ENCODE measurements at regions not wholly inside any gene's neighbourhood (a gene's known extent, or its start where the extent isn't known, plus 50 kb on each side); places are given as distances from the start of the nearest gene placed in this dataset.

DNA sequence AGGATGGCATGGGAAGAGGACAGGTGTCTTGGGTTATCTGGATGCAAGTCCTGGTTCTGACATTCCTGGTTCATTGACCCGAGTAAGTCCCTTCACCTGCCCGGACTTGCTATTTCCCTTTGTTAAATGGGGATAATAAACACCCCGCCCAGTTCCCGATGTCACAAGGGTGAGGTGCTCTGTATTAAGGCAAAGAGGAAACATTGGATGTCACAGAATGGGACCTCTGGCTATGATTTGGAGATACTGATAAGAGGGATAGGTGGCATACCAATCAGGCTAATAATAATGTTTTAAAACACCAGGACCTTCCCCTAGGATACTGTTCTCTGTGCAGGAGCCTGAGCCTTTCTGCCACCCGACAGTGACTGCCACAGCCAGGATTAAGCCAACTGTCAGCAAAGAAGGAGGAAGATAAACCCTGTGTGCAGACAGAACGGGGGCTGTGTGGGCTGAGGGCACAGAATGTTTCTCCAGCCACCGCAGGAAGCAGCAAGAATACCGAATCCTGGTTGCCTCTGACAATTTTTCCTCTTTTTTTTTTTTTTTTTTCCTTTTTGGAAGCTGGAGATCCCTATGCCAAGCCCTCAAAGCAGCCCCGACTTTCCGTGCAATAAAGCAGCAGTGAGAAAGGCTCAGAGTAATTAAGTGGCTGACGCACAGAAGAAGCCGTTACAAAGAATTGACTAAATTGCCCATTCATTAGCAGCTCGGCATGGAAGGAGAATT, 336.6 kb downstream of the SMAD2 start:
- DNase-seq, result no peak

DNA sequence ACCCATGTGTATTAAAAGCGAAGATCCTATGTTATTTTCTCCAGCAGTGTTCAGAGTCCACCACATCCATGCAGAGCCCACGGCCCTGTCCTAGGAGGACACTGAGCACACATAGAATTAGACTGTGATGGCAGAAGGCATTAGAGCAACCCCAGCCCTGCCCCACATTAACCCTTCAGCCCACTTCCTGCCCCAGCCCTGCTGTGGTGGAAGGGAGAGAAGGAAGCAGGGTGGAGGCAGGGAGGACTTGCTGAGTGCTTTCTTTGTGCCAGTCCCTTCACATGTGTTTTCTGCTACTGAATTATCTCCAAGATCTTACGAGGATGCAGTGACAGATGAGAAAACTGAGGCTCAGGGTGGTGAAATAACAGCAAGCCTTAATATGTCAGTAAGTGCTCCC, 339.0 kb downstream of the SMAD2 start:
- DNase-seq, result no peak

DNA sequence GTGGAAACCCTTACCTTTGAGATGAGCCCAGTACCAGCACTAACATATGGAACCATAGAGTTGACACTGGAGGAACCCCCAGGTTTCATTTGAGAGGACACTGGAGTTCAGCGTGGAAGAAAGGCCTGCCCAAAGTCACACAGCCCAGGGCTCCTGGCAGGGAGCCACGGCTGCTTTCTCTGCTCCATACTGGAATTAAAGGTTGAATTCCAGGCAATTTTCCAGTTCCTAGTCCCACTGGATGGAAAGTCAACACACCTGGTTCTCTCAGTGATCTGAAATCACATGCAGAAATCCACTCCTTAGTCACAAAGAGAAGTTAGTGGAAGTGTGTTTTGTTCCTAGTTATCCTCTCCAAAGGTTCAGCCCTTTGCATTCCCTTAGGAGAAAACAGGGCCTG, 336.1 kb upstream of the SKOR2 start:
- DNase-seq, result no peak

DNA sequence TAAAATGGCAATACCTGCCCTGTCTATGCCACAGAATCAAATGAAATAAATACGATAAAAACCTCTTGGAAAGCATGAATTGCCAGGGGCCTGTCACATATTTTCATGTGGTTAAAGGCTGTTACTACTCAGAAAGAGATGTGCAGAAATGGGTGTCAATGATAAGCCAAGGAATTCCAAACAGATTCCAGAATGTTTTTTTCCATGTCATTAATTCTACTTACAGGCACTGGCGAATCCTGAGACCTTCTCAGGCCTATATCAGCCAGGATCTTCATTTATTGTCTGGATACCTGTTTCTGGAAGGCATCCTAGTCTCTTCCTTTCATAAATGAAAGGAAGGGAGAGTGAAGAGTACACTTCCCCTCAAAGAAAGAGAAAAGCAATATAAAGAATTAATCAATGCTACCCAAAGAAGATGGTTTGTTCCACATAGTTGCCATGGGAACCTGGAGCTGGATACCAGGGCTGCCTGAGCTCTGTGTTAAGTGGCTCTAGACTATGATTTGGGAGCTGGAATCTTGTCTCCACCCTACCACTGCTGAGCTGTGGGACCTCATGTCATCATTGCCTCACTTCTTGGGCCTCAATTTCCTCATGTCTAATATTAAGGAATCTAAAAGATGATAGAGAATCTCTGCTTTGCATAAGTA, 335.1 kb upstream of the SKOR2 start:
- no peak for DNase-seq

DNA sequence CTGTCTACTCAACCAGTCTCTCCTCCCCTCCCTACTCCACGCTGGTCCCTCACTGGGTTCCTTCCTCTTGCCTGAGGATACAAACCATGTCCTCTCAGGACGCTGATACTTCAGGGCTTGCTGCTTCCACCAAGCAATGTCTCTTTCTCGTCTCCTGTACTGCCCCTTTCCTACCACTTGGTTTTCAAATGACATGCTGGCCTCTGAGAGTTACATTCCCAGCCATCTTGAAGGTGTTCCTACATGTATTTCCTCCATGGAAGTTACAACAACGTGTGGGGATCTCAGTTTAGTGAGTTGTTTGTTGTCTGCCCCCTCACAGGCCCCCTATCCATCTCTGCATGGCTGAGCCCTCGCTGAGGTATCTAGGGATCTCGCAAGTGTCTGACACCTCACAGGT, 334.5 kb upstream of the SKOR2 start:
- DNase-seq, result no peak

DNA sequence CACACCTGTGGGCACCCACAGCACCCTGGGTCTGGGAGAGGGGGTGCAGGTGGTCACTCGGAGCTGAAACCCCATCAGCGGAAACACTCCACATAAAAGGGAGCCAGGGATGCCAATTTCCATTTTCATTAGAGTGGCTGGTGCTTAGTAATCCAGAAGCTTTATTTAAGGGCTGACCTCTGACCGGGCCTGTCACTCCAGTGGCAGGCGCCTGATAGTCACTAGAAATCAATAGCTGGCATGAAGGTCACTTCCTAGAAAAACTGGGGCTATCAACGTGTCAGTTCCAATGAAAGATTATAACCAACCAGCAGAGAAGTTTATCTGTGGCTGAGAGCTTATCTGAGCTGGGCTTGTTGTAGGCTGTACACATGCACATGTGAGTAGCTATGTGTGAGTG, 333.7 kb upstream of the SKOR2 start:
- no peak for DNase-seq

DNA sequence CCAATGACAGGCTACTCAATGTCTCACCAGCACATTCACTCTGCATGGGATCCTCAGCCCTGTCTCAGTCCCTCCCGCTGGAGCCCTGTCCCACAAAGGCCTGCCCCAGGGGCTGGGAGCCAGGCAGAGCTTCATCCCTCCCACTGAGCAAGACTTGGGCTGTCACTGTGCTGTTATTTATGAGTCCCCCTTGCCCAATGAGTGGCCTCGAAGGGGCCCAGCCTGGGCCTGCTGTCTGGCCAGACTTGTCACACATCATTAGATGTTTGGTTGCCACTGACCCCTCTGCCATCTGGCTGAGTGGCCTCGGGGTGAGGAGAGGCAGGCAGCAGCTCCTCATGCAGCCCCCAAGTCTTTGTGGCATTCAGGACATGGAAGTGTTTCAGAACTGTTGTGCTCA, 330.6 kb upstream of the SKOR2 start:
- DNase-seq, result no peak

DNA sequence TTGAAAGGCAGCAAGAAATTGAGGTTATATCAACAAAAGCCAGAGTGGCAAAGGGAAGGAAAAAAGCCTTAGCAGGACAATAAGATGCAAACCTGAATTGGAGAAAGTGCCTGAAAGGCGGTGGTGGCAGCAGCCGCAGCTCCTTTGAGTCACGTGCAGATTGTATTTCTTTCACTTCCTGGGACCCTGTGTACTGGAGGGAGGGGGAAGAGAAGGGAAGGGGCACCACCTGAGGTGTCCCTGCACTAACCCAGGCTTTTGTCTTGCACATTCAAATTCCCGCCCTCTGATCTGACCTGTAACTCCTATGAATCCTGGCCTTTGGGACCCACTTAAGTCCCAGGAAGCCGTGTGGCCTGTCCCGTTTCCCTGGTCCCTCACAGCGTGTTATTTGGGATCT, 326.1 kb upstream of the SKOR2 start:
- no peak for DNase-seq

DNA sequence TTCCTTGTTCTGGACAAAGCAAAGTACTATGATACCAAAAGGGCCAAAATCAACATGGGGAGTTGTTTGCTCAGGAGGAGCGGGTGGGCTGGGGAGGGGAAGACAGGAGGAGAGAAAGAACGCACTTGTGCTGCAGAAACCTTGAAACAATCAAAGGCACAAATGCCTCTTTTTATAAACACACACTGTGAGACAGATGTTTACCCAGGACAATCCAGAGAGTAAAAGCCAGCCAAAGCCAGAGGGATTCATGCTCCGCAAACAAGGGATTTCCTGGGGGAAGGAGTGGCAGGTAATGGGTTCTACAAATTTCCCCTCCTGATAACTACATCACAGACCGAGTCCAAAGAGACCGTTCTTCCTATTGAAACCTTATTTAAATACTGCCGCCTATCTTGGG, 323.5 kb upstream of the SKOR2 start:
- no peak for DNase-seq

DNA sequence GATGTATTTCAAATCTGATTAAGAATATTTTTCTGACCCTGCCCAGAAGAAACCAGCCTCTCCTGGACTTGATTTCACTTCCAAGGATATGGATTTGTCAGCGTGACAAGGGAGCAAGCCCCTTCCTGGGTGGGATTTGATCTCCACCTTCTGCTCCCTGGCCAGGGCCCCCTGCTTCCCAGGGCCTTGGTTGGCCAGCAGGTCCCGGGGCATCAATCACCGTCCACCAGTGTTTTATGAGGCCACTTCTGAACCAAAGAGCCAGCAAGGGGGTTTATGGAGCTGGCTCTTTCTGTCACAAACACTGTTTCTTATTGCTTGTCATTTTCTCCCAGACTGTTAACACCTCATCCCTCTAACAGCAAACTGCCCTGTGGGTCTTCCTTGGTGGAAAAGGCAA, 320.5 kb upstream of the SKOR2 start:
- no peak for DNase-seq

DNA sequence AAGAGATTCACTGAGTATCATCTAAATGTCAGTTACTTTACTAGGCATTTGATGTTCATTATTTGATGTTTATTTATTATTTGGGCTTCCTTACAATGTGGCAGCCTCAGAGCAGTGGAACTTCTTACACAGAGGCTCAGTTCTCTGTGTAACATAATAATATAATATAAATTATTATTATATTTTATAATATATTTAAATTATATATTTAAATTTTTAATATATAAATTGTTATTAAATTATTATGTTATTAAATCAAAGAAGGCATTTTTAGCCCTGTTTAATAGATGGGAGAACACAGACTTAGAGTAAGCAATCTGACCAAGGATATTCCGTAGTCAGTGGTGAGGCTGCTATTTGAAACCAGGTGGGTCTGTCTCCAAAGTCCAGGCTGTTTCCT, 315.3 kb upstream of the SKOR2 start:
- no peak for DNase-seq

DNA sequence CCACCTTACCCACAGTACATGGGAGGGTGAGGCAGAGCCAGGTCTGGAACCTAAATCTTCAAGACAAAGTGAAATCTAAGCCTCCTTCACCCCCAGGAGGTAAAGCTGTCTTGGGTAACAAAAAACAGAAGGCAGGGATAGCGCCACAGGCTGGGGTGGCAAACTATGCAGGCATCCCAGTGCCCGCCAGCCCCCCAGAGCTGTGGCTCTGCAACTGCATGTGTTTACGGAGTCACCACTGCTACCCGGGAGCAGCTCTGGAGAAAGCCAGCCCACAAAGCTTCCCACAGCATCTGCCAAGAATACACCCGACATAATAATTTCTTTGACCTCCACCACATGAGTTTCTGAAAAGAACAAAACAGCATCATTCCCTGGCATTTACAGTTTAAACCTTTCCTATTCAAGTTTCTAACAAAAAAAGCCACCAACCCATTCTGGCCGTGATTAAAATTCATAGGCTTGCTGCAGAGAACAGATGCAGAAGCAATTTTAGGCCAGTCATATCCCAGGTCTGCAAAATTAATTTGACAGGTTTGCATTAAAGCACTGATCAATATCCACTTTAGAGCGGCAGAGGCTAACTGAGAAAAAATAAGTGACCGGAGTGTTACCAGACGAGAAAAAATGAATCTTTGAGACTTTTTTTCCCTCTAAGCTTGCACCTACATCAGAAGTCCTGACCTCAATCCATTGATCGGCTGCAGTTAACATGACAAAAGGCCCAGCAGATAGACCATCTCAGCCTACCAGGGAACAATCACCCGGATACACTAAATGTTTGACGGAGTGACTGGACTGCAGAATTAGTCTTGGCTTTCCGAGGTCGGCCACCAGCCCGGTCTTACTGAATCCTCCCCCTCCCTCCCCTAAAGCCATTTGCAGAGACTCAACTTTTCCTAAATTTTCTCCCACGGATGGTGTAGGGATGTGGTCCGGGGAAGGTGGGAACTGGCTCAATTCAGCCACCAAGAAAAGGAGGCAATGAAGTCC, 309.6 kb upstream of the SKOR2 start:
- DNase-seq, result no peak

DNA sequence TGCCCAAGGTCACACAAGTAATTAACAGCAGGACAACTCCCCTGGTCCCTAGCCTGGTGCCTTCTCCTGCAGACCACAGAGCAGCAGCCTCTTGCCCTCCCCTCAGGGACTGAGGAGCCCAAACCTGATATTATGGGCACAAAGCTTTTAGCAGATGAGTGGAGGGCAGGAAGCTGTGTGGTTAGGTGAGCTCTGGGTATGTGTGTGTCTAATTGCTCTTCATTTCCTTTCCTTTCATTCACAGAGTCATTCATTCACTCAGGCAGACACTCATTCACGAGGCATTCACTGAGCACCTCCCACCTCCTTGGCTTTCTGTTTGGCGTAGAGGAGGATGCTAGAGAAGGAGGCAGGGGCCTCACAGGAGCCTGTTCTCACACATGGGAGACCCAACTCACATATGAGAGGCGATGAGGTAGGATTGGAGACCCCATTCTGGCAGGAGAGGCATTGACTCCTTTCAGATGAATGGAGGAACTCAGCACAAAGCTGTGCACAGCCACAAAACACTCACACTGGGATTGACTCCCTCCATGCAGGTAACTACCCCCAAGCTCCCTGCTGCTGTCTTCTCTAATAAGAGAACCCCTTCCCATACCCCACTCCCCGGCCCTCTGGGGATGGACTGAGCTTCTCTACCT, 306.8 kb upstream of the SKOR2 start:
- no peak for DNase-seq

DNA sequence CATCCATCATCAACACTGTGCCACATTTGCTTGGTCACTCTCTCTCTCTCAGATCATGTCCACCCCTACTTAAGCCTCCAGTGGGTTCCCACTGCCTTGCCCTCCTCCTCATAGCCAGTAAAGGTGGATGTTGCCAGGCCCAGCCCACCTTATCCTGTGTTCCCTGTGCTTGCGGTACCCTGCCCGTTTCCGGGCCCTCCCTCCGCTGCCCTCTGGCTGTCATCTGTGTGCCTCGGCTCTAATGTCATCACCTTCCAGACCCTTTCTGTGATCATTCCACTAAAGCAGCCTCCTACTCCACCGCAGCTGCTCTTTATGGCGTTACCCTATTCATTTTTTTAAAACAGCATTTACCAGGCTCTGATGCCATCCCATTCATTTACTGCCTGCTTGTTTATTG, 305.7 kb upstream of the SKOR2 start:
- no peak for DNase-seq

DNA sequence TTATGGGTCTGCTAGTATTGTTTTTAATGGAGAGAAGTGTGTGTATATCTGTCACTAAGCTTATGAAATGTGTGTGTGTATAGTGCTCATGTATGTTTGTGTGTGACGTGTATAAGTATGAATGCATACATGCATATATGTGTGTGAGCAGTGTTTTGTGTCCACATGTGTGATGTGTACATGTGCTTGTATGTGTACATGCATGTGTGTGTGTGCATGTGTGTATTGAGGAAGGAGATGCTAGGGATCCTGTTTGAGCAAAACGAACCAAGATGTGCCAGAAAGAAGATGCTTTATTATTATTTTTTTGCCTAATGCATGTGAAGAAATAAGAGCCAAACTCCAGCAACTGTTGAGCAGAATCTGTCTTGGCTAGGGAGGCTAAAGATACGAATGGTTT, 301.3 kb upstream of the SKOR2 start:
- DNase-seq, result no peak

DNA sequence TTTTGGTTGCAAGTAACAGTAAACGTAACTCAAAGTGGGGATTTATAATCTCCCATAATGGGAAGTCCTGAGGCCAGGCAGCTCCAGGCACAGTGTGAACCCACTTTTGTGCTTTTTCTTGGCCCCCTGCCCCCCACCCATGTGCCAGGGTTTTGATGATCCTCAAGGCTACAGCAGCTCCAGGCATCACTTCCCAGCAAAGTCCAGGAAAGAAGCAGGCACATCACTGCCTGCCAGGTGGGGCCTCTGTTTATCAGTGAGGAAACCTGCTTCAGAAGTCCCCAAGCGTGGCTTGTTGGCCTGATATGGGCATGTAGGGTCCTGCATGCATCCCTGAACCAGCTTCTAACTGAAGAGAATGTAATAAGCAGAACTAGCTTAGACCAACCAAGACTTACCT, 299.2 kb upstream of the SKOR2 start:
- DNase-seq, result no peak

DNA sequence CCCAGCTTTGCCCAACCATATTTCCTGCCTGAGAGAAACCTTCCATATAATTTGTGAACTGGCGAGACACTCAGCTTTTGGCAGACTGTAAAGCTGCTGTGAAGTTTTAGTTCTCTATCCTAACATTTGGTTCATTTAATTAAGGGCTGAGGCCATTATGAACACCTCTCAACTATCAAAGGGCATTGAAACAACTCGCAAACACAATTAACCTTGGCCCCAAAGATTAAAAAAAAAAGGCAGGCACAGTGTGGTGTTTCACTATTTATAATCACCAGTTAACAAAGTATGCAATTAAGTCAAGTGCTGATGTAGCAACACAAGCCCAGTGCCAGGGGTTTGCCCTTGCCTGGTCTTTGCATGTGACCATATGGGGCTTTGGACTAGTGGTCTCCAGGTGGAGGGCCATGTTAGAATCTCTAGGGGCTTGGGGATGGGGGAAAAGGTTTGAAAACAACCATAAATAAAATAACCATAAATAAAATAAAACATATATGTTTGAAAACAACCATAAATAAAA, 297.6 kb upstream of the SKOR2 start:
- peak; percentile 84 for DNase-seq

DNA sequence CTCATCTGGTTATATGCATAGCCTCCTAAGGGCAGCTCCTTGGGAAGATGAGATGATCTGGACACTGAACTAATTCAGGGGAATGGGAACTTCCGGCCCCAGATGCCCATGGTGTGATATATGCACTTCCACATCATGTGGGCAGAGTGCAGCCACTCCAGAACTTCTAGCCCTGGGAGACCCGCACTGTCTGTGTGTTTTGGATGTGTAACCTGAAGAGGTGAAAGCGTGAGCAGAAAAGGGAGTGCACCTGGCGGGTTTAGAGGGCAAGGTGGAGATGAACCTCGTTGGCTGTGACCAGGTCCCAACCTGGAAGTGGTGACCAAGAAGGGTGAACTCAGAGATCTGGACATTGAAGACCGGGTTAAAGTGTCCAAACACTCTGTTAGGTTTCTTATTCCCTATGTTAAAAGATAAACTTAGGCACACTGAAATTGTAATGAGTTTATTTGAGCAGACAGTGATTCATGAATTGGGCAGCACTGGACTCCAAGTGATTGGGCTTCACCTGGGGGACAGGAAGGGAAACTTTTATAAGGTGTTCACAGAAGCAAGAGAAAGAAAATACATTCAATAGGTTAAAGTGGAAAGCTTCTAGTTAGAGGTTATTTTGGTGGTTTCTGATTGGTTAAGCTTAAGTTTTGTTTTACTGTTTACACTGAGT, 296.2 kb upstream of the SKOR2 start:
- DNase-seq, result no peak

DNA sequence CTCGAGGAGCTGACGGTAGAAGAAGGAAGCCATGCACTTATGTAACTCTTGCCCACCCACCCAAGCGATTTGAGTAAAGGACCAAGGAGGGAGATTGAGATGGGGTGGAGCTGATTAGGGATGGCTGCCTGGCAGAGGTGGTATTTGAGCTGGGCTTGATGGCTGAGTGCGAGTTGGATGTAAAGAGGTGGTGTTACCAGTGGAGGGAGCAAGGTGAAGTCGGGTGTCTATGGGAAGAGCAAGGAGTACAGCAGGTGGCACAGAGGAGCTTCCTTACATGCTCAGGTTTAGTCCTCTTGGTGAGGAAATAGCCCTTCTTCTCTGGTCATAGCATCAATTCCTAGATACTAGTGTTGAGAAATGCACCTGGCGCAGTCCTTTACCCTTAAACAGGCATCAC, 294.2 kb upstream of the SKOR2 start:
- DNase-seq, result no peak

DNA sequence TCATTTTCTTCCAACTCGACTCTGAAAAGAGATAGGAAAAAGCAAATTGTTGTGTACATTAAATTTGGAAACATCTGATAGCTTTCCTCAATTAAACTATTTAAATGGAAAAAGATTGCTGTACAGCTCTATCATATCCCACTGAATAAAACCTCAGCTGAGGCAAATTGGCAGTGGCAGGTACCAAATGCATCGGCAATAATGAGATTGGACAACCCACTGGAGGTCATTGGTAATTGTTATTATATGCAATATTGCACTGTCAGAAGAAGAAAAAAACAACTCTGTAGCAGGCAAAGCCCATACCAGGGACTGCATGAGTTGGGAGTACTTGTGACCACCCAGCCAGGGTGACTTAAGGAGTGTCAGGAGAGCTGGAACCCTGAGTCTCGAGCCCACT, 291.6 kb upstream of the SKOR2 start:
- no peak for DNase-seq

DNA sequence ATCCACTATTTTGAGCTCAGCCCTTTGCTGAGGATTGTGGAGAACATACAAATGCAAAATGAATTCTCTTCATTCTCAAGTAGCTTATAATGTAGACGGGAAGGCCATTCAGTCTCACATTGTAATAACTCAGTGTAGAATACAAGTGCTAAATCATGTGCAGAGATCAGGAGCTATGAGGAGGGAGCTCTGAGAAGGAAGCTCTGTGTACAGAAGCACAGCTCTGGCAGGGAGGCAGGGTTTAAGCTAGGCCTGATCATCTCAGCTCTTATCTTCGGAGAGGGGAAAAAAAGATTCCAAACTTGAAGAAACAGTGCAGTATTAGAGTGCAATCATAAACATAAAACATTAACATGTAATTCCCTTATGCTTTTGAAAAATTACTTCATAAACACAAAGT, 291.1 kb upstream of the SKOR2 start:
- DNase-seq, result no peak

DNA sequence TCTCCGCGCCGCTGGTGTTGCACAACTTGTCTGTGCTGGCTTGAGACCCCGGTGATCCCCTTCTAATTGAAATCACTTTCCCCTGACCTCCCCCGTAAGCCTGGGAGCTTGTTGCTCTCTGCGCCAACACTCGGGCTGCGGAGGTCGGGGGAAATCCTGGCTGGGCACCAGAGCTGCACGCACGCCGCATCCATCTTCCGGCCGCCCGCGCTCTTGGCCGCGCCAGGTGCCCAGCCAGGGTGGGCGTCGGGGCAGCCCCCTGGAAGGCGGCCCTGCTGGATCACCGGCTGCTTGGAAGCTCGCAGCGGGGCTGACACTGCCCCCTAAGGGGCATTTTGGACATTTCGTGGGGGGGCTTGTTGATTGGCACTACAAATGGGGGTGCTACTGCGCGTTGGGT, 280.3 kb upstream of the SKOR2 start:
- DNase-seq, result no peak

DNA sequence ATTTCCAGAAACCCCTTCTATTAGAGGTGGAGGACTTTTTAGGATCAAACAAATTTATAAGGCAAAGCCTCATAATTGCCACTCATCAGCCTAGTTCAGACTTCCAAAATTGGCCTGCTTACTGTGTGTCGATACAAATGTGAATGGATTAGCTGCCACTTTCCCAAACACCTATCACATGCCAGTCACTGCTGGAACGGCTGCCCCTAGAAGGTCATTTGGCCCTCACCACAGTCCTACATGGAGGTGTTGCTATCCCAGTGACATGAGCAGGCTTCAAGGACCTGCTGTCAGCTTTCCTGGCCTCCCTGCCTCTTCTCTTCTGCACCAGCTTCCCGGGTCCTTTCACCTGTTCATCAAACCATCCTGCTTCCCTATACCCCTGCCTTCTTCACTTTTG, 279.2 kb upstream of the SKOR2 start:
- no peak for DNase-seq

Measured in NCI-H1417 treated with DMSO at 0.1 percent for 48 hours (cell line).